GM20000 (cell line): ENCODE measurements at regions not wholly inside any gene's neighbourhood (a gene's known extent, or its start where the extent isn't known, plus 50 kb on each side); places are given as distances from the start of the nearest gene placed in this dataset.

Source experiments
- DNase-seq: peaks from one replicate; pipeline ENCODE4 v3.0.0; 2012; ENCODE audit warnings: low spot score
- CTCF ChIP-seq: IDR thresholded peaks from 2 replicates; pipeline ENCODE4 v1.5.1; 2012; ENCODE audit warnings: mild to moderate bottlenecking, control low read depth; ENCODE audit errors: extremely low read depth, missing control alignments

GRCh38 chr2:12032975-12033374 is 286.5 kb downstream of the LPIN1 start:
- DNase-seq = no peak
- no peak for TF ChIP-seq CTCF

GRCh38 chr2:12033494-12033893 is 287.1 kb downstream of the LPIN1 start:
- TF ChIP-seq CTCF = no peak
- no peak for DNase-seq

- no peak for TF ChIP-seq CTCF
- DNase-seq = no peak
Measured at GRCh38 chr2:12034382-12034781, 287.9 kb downstream of the LPIN1 start.

- TF ChIP-seq CTCF = no peak
- no peak for DNase-seq
Measured at GRCh38 chr2:12035029-12035720, 288.7 kb downstream of the LPIN1 start.

- no peak for TF ChIP-seq CTCF
- DNase-seq = no peak
Measured at GRCh38 chr2:12035956-12036639, 289.7 kb downstream of the LPIN1 start.

GRCh38 chr2:12036640-12036983 is 290.2 kb downstream of the LPIN1 start:
- no peak for DNase-seq
- no peak for TF ChIP-seq CTCF

- no peak for DNase-seq
- TF ChIP-seq CTCF = no peak
Measured at GRCh38 chr2:12037301-12037700, 290.9 kb downstream of the LPIN1 start.
